ENCODE measurements at regions not wholly inside any gene's neighbourhood (a gene's known extent, or its start where the extent isn't known, plus 50 kb on each side); places are given as distances from the start of the nearest gene placed in this dataset.
A peak's percentile ranks its signal among the peaks of the same experiment; 100 is the strongest.

- Histone ChIP-seq H2AFZ (ENCODE audit: low read length) (no peak overlapping the region), H3K27me3 (ENCODE audit: control insufficient read depth, insufficient read depth, low read length) (no peaks in the 10 kb centered on the region), H3K9ac (ENCODE audit: insufficient read depth, low read length) (no peak overlapping the region), H3K9me3 (ENCODE audit: control insufficient read depth, insufficient read depth, low read depth, low read length) (no peaks in the 10 kb centered on the region), H3K36me3 (ENCODE audit: control insufficient read depth, insufficient read depth, low read length) (no peaks in the 10 kb centered on the region), H3K4me1 (ENCODE audit: control insufficient read depth, extremely low read depth, insufficient read depth, low read length) (peaks cover 4% of the 10 kb centered on the region), H3K79me2 (ENCODE audit: control insufficient read depth, insufficient read depth, low read length) (no peaks in the 10 kb centered on the region), H3K4me3 (replicated peaks in 1 of 4; ENCODE audit: control extremely low read depth in 1 of 4, insufficient read depth in 1 of 4, low read depth in 3 of 4, low read length in 4 of 4) (no peak overlapping the region), H4K20me1 (ENCODE audit: control insufficient read depth, extremely low read depth, insufficient read depth, low read length) (no peaks in the 10 kb centered on the region), H3K27ac (ENCODE audit: insufficient read depth, low read length) (no peak overlapping the region), H3K4me2 (ENCODE audit: extremely low read depth, insufficient read depth, low read length) (no peak overlapping the region)
- DNase-seq (ENCODE audit: low read depth in 2 of 2), result peak; percentile 89 to 94
- TF ChIP-seq EZH2 (IDR thresholded peaks at IDR 0.05; ENCODE audit: low read length, missing control alignments), result no peak
- TF ChIP-seq CTCF (conservative IDR thresholded peaks at IDR 0.05 in 1 of 2, IDR thresholded peaks at IDR 0.05 in 1 of 2; ENCODE audit: low read depth in 1 of 2, low read length in 2 of 2), result no peak
Measured at GRCh38 chr5:92548346-92548745, 1032.7 kb downstream of the NR2F1-AS1 start.

GRCh38 chr5:92544596-92544995 is 1036.4 kb downstream of the NR2F1-AS1 start:
- H3K27ac ChIP-seq (ENCODE audit: insufficient read depth, low read length), result no peak overlapping the region
- H3K36me3 ChIP-seq (ENCODE audit: control insufficient read depth, insufficient read depth, low read length), result no peaks in the 10 kb centered on the region
- no peaks in the 10 kb centered on the region for H3K79me2 ChIP-seq (ENCODE audit: control insufficient read depth, insufficient read depth, low read length)
- H3K9me3 ChIP-seq (ENCODE audit: control insufficient read depth, insufficient read depth, low read depth, low read length), result no peaks in the 10 kb centered on the region
- H4K20me1 ChIP-seq (ENCODE audit: control insufficient read depth, extremely low read depth, insufficient read depth, low read length), result no peaks in the 10 kb centered on the region
- TF ChIP-seq EZH2 (IDR thresholded peaks at IDR 0.05; ENCODE audit: low read length, missing control alignments), result no peak
- TF ChIP-seq CTCF (conservative IDR thresholded peaks at IDR 0.05 in 1 of 2, IDR thresholded peaks at IDR 0.05 in 1 of 2; ENCODE audit: low read depth in 1 of 2, low read length in 2 of 2), result no peak
- H3K9ac ChIP-seq (ENCODE audit: insufficient read depth, low read length), result no peak overlapping the region
- no peaks in the 10 kb centered on the region for H3K27me3 ChIP-seq (ENCODE audit: control insufficient read depth, insufficient read depth, low read length)
- DNase-seq (ENCODE audit: low read depth in 2 of 2), result peak; percentile 38 to 82
- no peak overlapping the region for H2AFZ ChIP-seq (ENCODE audit: low read length)
- no peaks in the 10 kb centered on the region for H3K4me1 ChIP-seq (ENCODE audit: control insufficient read depth, extremely low read depth, insufficient read depth, low read length)
- H3K4me2 ChIP-seq (ENCODE audit: extremely low read depth, insufficient read depth, low read length), result no peak overlapping the region
- H3K4me3 ChIP-seq (replicated peaks in 1 of 4; ENCODE audit: control extremely low read depth in 1 of 4, insufficient read depth in 1 of 4, low read depth in 3 of 4, low read length in 4 of 4), result no peak overlapping the region

DNA sequence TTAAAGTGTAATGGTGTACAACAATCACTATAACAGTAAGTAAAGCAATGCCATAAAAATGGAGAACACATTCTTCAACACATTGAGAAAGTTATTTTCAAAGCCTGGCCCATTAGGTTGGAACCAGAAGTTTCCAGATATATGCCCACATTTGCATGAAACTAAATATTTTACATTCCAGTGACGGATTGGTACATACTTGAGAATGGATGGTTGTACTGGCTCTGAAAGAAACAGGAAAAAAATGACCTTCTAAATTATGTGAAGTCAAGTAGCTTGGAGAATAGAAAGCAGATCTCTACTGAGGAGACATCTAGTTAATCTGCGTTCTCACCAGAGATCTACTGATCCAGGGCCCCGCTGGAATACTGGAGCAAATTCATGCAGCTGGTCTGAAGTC is 1037.0 kb downstream of the NR2F1-AS1 start:
- Histone ChIP-seq H2AFZ (ENCODE audit: low read length) (no peak overlapping the region), H3K9me3 (ENCODE audit: control insufficient read depth, insufficient read depth, low read depth, low read length) (no peaks in the 10 kb centered on the region), H3K27ac (ENCODE audit: insufficient read depth, low read length) (no peak overlapping the region), H3K27me3 (ENCODE audit: control insufficient read depth, insufficient read depth, low read length) (no peaks in the 10 kb centered on the region), H3K36me3 (ENCODE audit: control insufficient read depth, insufficient read depth, low read length) (no peaks in the 10 kb centered on the region), H3K4me3 (replicated peaks in 1 of 4; ENCODE audit: control extremely low read depth in 1 of 4, insufficient read depth in 1 of 4, low read depth in 3 of 4, low read length in 4 of 4) (no peak overlapping the region), H3K4me2 (ENCODE audit: extremely low read depth, insufficient read depth, low read length) (no peak overlapping the region), H3K79me2 (ENCODE audit: control insufficient read depth, insufficient read depth, low read length) (no peaks in the 10 kb centered on the region), H3K4me1 (ENCODE audit: control insufficient read depth, extremely low read depth, insufficient read depth, low read length) (no peaks in the 10 kb centered on the region), H4K20me1 (ENCODE audit: control insufficient read depth, extremely low read depth, insufficient read depth, low read length) (no peaks in the 10 kb centered on the region), H3K9ac (ENCODE audit: insufficient read depth, low read length) (no peak overlapping the region)
- peak in 1 of 2 donors; percentile 52 for DNase-seq (ENCODE audit: low read depth in 2 of 2)
- TF ChIP-seq EZH2 (IDR thresholded peaks at IDR 0.05; ENCODE audit: low read length, missing control alignments) (no peak), CTCF (conservative IDR thresholded peaks at IDR 0.05 in 1 of 2, IDR thresholded peaks at IDR 0.05 in 1 of 2; ENCODE audit: low read depth in 1 of 2, low read length in 2 of 2) (no peak)

Data from fibroblast of lung (primary cell).